ENCODE measurements at regions not wholly inside any gene's neighbourhood (a gene's known extent, or its start where the extent isn't known, plus 50 kb on each side); places are given as distances from the start of the nearest gene placed in this dataset.

- TF ChIP-seq, protein P1, sequence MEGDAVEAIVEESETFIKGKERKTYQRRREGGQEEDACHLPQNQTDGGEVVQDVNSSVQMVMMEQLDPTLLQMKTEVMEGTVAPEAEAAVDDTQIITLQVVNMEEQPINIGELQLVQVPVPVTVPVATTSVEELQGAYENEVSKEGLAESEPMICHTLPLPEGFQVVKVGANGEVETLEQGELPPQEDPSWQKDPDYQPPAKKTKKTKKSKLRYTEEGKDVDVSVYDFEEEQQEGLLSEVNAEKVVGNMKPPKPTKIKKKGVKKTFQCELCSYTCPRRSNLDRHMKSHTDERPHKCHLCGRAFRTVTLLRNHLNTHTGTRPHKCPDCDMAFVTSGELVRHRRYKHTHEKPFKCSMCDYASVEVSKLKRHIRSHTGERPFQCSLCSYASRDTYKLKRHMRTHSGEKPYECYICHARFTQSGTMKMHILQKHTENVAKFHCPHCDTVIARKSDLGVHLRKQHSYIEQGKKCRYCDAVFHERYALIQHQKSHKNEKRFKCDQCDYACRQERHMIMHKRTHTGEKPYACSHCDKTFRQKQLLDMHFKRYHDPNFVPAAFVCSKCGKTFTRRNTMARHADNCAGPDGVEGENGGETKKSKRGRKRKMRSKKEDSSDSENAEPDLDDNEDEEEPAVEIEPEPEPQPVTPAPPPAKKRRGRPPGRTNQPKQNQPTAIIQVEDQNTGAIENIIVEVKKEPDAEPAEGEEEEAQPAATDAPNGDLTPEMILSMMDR (IDR thresholded peaks at IDR 0.05; ENCODE audit: low read length), result no peak
- no peak for TF ChIP-seq EZH2 (IDR thresholded peaks at IDR 0.05; ENCODE audit: borderline replicate concordance, low read length)
These were observed 81.7 kb upstream of the PIAS1 start for GRCh38 chr15:67972377-67972776.
